Suprapubic skin (tissue), 4 donors: ENCODE measurements at regions not wholly inside any gene's neighbourhood (a gene's known extent, or its start where the extent isn't known, plus 50 kb on each side); places are given as distances from the start of the nearest gene placed in this dataset.

ENCODE experiments used
- CTCF ChIP-seq, 2 donors: fragments of 200-600 bp in 1 of 2; fragments of 450-650 bp in 1 of 2; sonication (generic) in 1 of 2; IDR thresholded peaks; one replicate each; pipeline ENCODE4 v1.5.1; 2016 to 2019; ENCODE audit warnings: antibody characterized with exemption in 2 of 2, mild to moderate bottlenecking in 1 of 2, moderate library complexity in 1 of 2
- EP300 ChIP-seq: sonication (generic); formaldehyde crosslinking; IDR thresholded peaks from one replicate; pipeline ENCODE4 v1.6.1; 2017; ENCODE audit warnings: antibody characterized with exemption
- POLR2A ChIP-seq, 2 donors: fragments of 450-650 bp; IDR thresholded peaks; one replicate each; pipeline ENCODE4 v1.6.1; 2017; ENCODE audit warnings: antibody characterized with exemption in 2 of 2, mild to moderate bottlenecking in 2 of 2, moderate library complexity in 2 of 2
- POLR2AphosphoS5 ChIP-seq, 3 donors: sonication (generic); formaldehyde crosslinking; IDR thresholded peaks; one replicate each; pipeline ENCODE4 v1.6.1; 2017; ENCODE audit warnings: antibody characterized with exemption in 3 of 3

- TF ChIP-seq CTCF (IDR thresholded peaks at IDR 0.05) (no peak), POLR2A (IDR thresholded peaks at IDR 0.05) (no peak), POLR2AphosphoS5 (IDR thresholded peaks at IDR 0.05) (no peak), EP300 (no peak)
These were observed 205.0 kb downstream of the BMP4 start for GRCh38 chr14:53751650-53752049.
